ENCODE measurements at regions not wholly inside any gene's neighbourhood (a gene's known extent, or its start where the extent isn't known, plus 50 kb on each side); places are given as distances from the start of the nearest gene placed in this dataset.

GRCh38 chr12:46507766-46508165 is 135.2 kb upstream of the SLC38A2 start:
- H2AK9ac ChIP-seq (replicated peaks; ENCODE audit: low read depth, low read length, poor library complexity), result no peak overlapping the region
- ChIA-PET CTCF (no interaction called here), POLR2A (ENCODE audit: unreplicated experiment) (no interaction called here)
- H3K27me3 ChIP-seq (ENCODE audit: control insufficient read depth, insufficient read depth, low read length), result no peaks in the 10 kb centered on the region
- peak overlapping the region; percentile 52; the same call in 1 of the 2 replicates for H3K18ac ChIP-seq (ENCODE audit: low read depth, low read length)
- no peak overlapping the region for H4K91ac ChIP-seq (ENCODE audit: insufficient read depth, low read depth, low read length)
- H3K27ac ChIP-seq (ENCODE audit: insufficient read depth, low read length), result no peak overlapping the region
- H3K9me1 ChIP-seq (ENCODE audit: insufficient read depth, low read length), result no peaks in the 10 kb centered on the region
- in situ Hi-C loops (cut with MboI; ENCODE audit: low sequenced_read_pairs) (no loop called here), intact Hi-C loops (cut with micrococcal nuclease) (no loop called here), dilution Hi-C loops (cut with HindIII; ENCODE audit: low sequenced_read_pairs, unreplicated experiment) (no loop called here)
- H3K4me1 ChIP-seq (ENCODE audit: control insufficient read depth, insufficient read depth, low read length), result no peaks in the 10 kb centered on the region; the same call in 1 of the 2 replicates
- no peak overlapping the region for H2BK120ac ChIP-seq (ENCODE audit: low read depth, low read length)
- ATAC-seq (ENCODE audit: low read depth), result no peak
- no peak overlapping the region for H4K8ac ChIP-seq (ENCODE audit: low read depth in 2 of 2, low read length in 2 of 2)
- H3K14ac ChIP-seq (replicated peaks; ENCODE audit: low read depth, low read length), result no peak overlapping the region
- H3K4me3 ChIP-seq (ENCODE audit: insufficient read depth, low read depth, low read length), result no peak overlapping the region
- no peak overlapping the region for H3K4ac ChIP-seq (ENCODE audit: low read depth, low read length)
- H4K20me1 ChIP-seq (ENCODE audit: insufficient read depth, low read length), result no peaks in the 10 kb centered on the region
- H2BK15ac ChIP-seq (ENCODE audit: low read depth, low read length), result no peak overlapping the region
- H3K79me1 ChIP-seq (ENCODE audit: low read depth in 1 of 2, low read length in 2 of 2), result peaks cover 0 to 3% of the 10 kb centered on the region in 2 experiments; a peak in 2 of 4 replicates
- no peak overlapping the region for H2AFZ ChIP-seq (replicated peaks; ENCODE audit: low read length, poor library complexity)
- no peak overlapping the region for H2BK5ac ChIP-seq (ENCODE audit: low read depth, low read length, poor library complexity, severe bottlenecking)
- H2AK5ac ChIP-seq (ENCODE audit: low read depth, low read length), result no peak overlapping the region
- H4K5ac ChIP-seq (ENCODE audit: low read depth, low read length), result no peak overlapping the region; the same call in 1 of the 2 replicates
- BruUV-seq (replicated peaks), result no TSS peak
- H3K56ac ChIP-seq (ENCODE audit: extremely low read depth, insufficient read depth, low read length), result no peak overlapping the region
- no peak overlapping the region for H3K23ac ChIP-seq (ENCODE audit: low read depth, low read length)
- no peak overlapping the region for H2BK20ac ChIP-seq (ENCODE audit: low read depth, low read length)
- TF ChIP-seq CTCF (conservative IDR thresholded peaks at IDR 0.05; ENCODE audit: low read depth, low read length), result no peak
- no peak for TF ChIP-seq FOS (IDR thresholded peaks at IDR 0.05; ENCODE audit: low read depth, low read length)
- no peak for TF ChIP-seq MXI1 (IDR thresholded peaks at IDR 0.05; ENCODE audit: borderline replicate concordance, low read depth, low read length)
- TF ChIP-seq RFX5 (IDR thresholded peaks at IDR 0.05; ENCODE audit: low read depth, low read length), result no peak
- no peak for TF ChIP-seq MAFK (IDR thresholded peaks at IDR 0.05; ENCODE audit: low read depth, low read length)
- no peak for TF ChIP-seq USF2 (IDR thresholded peaks at IDR 0.05; ENCODE audit: low read depth, low read length)
- TF ChIP-seq SMC3 (IDR thresholded peaks at IDR 0.05; ENCODE audit: low read depth, low read length), result no peak
- no peak for TF ChIP-seq POLR2A (IDR thresholded peaks at IDR 0.05; ENCODE audit: low read depth, low read length)
- no peak for TF ChIP-seq BHLHE40 (IDR thresholded peaks at IDR 0.05; ENCODE audit: low read depth, low read length)
- TF ChIP-seq RAD21 (IDR thresholded peaks at IDR 0.05; ENCODE audit: low read length), result no peak
- no peak for TF ChIP-seq CHD1 (IDR thresholded peaks at IDR 0.05; ENCODE audit: low read depth, low read length)
- TF ChIP-seq NFE2L2 (IDR thresholded peaks at IDR 0.05; ENCODE audit: low read depth, low read length), result no peak
- H3K36me3 ChIP-seq (ENCODE audit: control insufficient read depth, insufficient read depth, low read length), result no peaks in the 10 kb centered on the region; the same call in 1 of the 2 replicates
- peaks cover 24% of the 10 kb centered on the region for H3K9me3 ChIP-seq (ENCODE audit: control insufficient read depth, insufficient read depth, low read length)
- no peak overlapping the region for H3K4me2 ChIP-seq (ENCODE audit: low read depth, low read length)
- H3K9ac ChIP-seq (ENCODE audit: low read depth, low read length), result no peak overlapping the region
- no peak for DNase-seq

Measured in IMR-90 (cell line).